IMR-90 (cell line): ENCODE measurements at regions not wholly inside any gene's neighbourhood (a gene's known extent, or its start where the extent isn't known, plus 50 kb on each side); places are given as distances from the start of the nearest gene placed in this dataset.

Source experiments
- ATAC-seq: fragments of 200-7000 bp; cut with Tn5 transposase; 2 replicates; pipeline ENCODE4 v1.9.1; 2020; ENCODE audit warnings: low read depth, mild to moderate bottlenecking, moderate library complexity
- BruUV-seq: library from RNA; stranded (reverse); fragments of 400-500 nt; replicated peaks from 2 replicates; lab custom pipeline; 2021; lab: Mats Ljungman, UMichigan
- CTCF ChIA-PET: fragments of 300-600 bp; formaldehyde crosslinking; extraction: SDS; loops from one replicate; lab custom pipeline; 2021; ENCODE audit warnings: antibody characterized with exemption; lab: Yijun Ruan, JAX
- POLR2A ChIA-PET: fragments of 300-600 bp; sonication (Branson Sonifier 250); formaldehyde crosslinking; loops from one replicate; lab custom pipeline; 2022; ENCODE audit warnings: antibody characterized with exemption; ENCODE audit not compliant: unreplicated experiment; lab: Charles Lee
- DNase-seq: peaks from one replicate; pipeline ENCODE4 v3.0.0; 2013
- H2AFZ ChIP-seq: replicated peaks from 2 replicates; pipeline ENCODE3; 2013; ENCODE audit warnings: low read length, mild to moderate bottlenecking; ENCODE audit not compliant: poor library complexity
- H2AK5ac ChIP-seq: 2 replicates; pipeline ENCODE4 v1.6.1; 2013; ENCODE audit warnings: low read depth, low read length, inconsistent platforms
- H2AK9ac ChIP-seq: replicated peaks from 2 replicates; pipeline ENCODE3; 2013; ENCODE audit warnings: mild to moderate bottlenecking, low read depth, low read length, moderate library complexity; ENCODE audit not compliant: poor library complexity
- H2BK120ac ChIP-seq: 2 replicates; pipeline ENCODE4 v1.6.1; 2013; ENCODE audit warnings: low read depth, low read length, inconsistent platforms
- H2BK15ac ChIP-seq: 3 replicates; pipeline ENCODE4 v1.6.1; 2013; ENCODE audit warnings: low read depth, low read length, inconsistent platforms
- H2BK20ac ChIP-seq: 2 replicates; pipeline ENCODE4 v1.6.1; 2013; ENCODE audit warnings: low read depth, mild to moderate bottlenecking, inconsistent platforms, low read length, moderate library complexity
- H2BK5ac ChIP-seq: 2 replicates; pipeline ENCODE4 v1.6.1; 2013; ENCODE audit warnings: mild to moderate bottlenecking, low read depth, low read length, inconsistent platforms; ENCODE audit not compliant: poor library complexity, severe bottlenecking
- H3K14ac ChIP-seq: replicated peaks from 2 replicates; pipeline ENCODE4 v1.6.1; 2013; ENCODE audit warnings: low read depth, low read length, inconsistent platforms
- H3K18ac ChIP-seq: 2 replicates; pipeline ENCODE4 v1.6.1; 2013; ENCODE audit warnings: low read depth, low read length, control low read depth
- H3K23ac ChIP-seq: 2 replicates; pipeline ENCODE4 v1.6.1; 2013; ENCODE audit warnings: low read depth, low read length, inconsistent platforms
- H3K27ac ChIP-seq: 2 replicates; pipeline ENCODE4 v1.5.1; 2013; ENCODE audit warnings: mild to moderate bottlenecking, control low read depth, low read length; ENCODE audit not compliant: insufficient read depth
- H3K27me3 ChIP-seq: 2 replicates; pipeline ENCODE4 v1.6.1; 2013; ENCODE audit warnings: low read length; ENCODE audit not compliant: control insufficient read depth, insufficient read depth
- H3K36me3 ChIP-seq: 2 replicates; pipeline ENCODE4 v1.6.1; 2013; ENCODE audit warnings: low read length, mixed read lengths; ENCODE audit not compliant: control insufficient read depth, insufficient read depth
- H3K4ac ChIP-seq: 2 replicates; pipeline ENCODE4 v1.6.1; 2013; ENCODE audit warnings: low read depth, low read length, inconsistent platforms
- H3K4me1 ChIP-seq: 2 replicates; pipeline ENCODE4 v1.6.1; 2013; ENCODE audit warnings: low read length, mixed read lengths; ENCODE audit not compliant: control insufficient read depth, insufficient read depth
- H3K4me2 ChIP-seq: 2 replicates; pipeline ENCODE4 v1.6.1; 2013; ENCODE audit warnings: low read depth, mild to moderate bottlenecking, control low read depth, low read length, moderate library complexity
- H3K4me3 ChIP-seq: 2 replicates; pipeline ENCODE4 v1.5.1; 2013; ENCODE audit warnings: low read depth, mild to moderate bottlenecking, control low read depth, low read length, moderate library complexity; ENCODE audit not compliant: insufficient read depth
- H3K56ac ChIP-seq: 2 replicates; pipeline ENCODE4 v1.6.1; 2013; ENCODE audit warnings: low read length, inconsistent platforms; ENCODE audit not compliant: insufficient read depth; ENCODE audit errors: extremely low read depth
- H3K79me1 ChIP-seq, 2 experiments: 2 replicates each; pipeline ENCODE4 v1.6.1; 2013; ENCODE audit warnings: low read length in 2 of 2, inconsistent platforms in 1 of 2, low read depth in 1 of 2
- H3K9ac ChIP-seq: 2 replicates; pipeline ENCODE4 v1.6.1; 2013; ENCODE audit warnings: low read depth, low read length, control low read depth
- H3K9me1 ChIP-seq: 2 replicates; pipeline ENCODE4 v1.6.1; 2013; ENCODE audit warnings: low read length, inconsistent platforms; ENCODE audit not compliant: insufficient read depth
- H3K9me3 ChIP-seq: 2 replicates; pipeline ENCODE4 v1.6.1; 2013; ENCODE audit warnings: low read length; ENCODE audit not compliant: control insufficient read depth, insufficient read depth
- H4K20me1 ChIP-seq: 2 replicates; pipeline ENCODE4 v1.6.1; 2013; ENCODE audit warnings: low read length, inconsistent platforms; ENCODE audit not compliant: insufficient read depth
- H4K5ac ChIP-seq: 2 replicates; pipeline ENCODE4 v1.6.1; 2013; ENCODE audit warnings: mild to moderate bottlenecking, low read depth, low read length, control low read depth
- H4K8ac ChIP-seq, 2 experiments: 2 replicates each; pipeline ENCODE4 v1.6.1; 2013; ENCODE audit warnings: low read depth in 2 of 2, low read length in 2 of 2, control low read depth in 1 of 2, inconsistent platforms in 1 of 2
- H4K91ac ChIP-seq: 2 replicates; pipeline ENCODE4 v1.6.1; 2013; ENCODE audit warnings: low read depth, low read length, inconsistent platforms; ENCODE audit not compliant: insufficient read depth
- BHLHE40 ChIP-seq: fragments of 150-350 bp; IDR thresholded peaks from 2 replicates; pipeline ENCODE4 v1.6.1; 2016; ENCODE audit warnings: mild to moderate bottlenecking, low read depth, low read length
- CEBPB ChIP-seq: IDR thresholded peaks from 2 replicates; pipeline ENCODE4 v1.6.1; 2012; ENCODE audit warnings: low read depth, low read length, improper control_type of control experiment
- CHD1 ChIP-seq: IDR thresholded peaks from 2 replicates; pipeline ENCODE4 v1.6.1; 2012; ENCODE audit warnings: low read depth, low read length, improper control_type of control experiment
- CTCF ChIP-seq: conservative IDR thresholded peaks from 2 replicates; pipeline ENCODE4 v1.5.1; 2012; ENCODE audit warnings: mild to moderate bottlenecking, low read depth, low read length, improper control_type of control experiment
- ELK1 ChIP-seq: fragments of 150-350 bp; IDR thresholded peaks from 2 replicates; pipeline ENCODE4 v1.6.1; 2016; ENCODE audit warnings: low read depth, mild to moderate bottlenecking, low read length, moderate library complexity, borderline replicate concordance
- FOS ChIP-seq: fragments of 150-350 bp; IDR thresholded peaks from 2 replicates; pipeline ENCODE4 v1.6.1; 2016; ENCODE audit warnings: low read depth, low read length
- MAFK ChIP-seq: IDR thresholded peaks from 2 replicates; pipeline ENCODE4 v1.6.1; 2012; ENCODE audit warnings: low read depth, low read length, improper control_type of control experiment
- MAZ ChIP-seq: IDR thresholded peaks from 2 replicates; pipeline ENCODE4 v1.6.1; 2012; ENCODE audit warnings: low read depth, mild to moderate bottlenecking, low read length, improper control_type of control experiment, moderate library complexity, borderline replicate concordance
- MXI1 ChIP-seq: IDR thresholded peaks from 2 replicates; pipeline ENCODE4 v1.6.1; 2012; ENCODE audit warnings: low read depth, mild to moderate bottlenecking, low read length, moderate library complexity, borderline replicate concordance
- NFE2L2 ChIP-seq: fragments of 150-350 bp; IDR thresholded peaks from 2 replicates; pipeline ENCODE4 v1.6.1; 2016; ENCODE audit warnings: low read depth, mild to moderate bottlenecking, low read length
- POLR2A ChIP-seq: IDR thresholded peaks from 2 replicates; pipeline ENCODE4 v1.6.1; 2012; ENCODE audit warnings: mild to moderate bottlenecking, low read depth, low read length
- RAD21 ChIP-seq: IDR thresholded peaks from 2 replicates; pipeline ENCODE4 v1.6.1; 2012; ENCODE audit warnings: low read length, improper control_type of control experiment
- RCOR1 ChIP-seq: IDR thresholded peaks from 2 replicates; pipeline ENCODE4 v1.6.1; 2012; ENCODE audit warnings: mild to moderate bottlenecking, low read length, improper control_type of control experiment; ENCODE audit not compliant: insufficient replicate concordance
- RFX5 ChIP-seq: IDR thresholded peaks from 2 replicates; pipeline ENCODE4 v1.8.0; 2012; ENCODE audit warnings: low read depth, mild to moderate bottlenecking, low read length, moderate library complexity
- SMC3 ChIP-seq: fragments of 150-350 bp; IDR thresholded peaks from 2 replicates; pipeline ENCODE4 v1.6.1; 2016; ENCODE audit warnings: low read depth, mild to moderate bottlenecking, antibody characterized with exemption, low read length, moderate library complexity
- USF2 ChIP-seq: fragments of 150-350 bp; IDR thresholded peaks from 2 replicates; pipeline ENCODE4 v1.6.1; 2017; ENCODE audit warnings: mild to moderate bottlenecking, antibody characterized with exemption, low read length, low read depth
- WGBS, 2 experiments: methylation state at CpG; one replicate each; pipeline versions ENCODE4 v1.1.5 to v1.1.7; 2013; ENCODE audit warnings: missing lambda C conversion rate in 2 of 2; ENCODE audit not compliant: insufficient read length in 1 of 2; ENCODE audit errors: extremely low coverage in 2 of 2; 5-methylcytosine and 5-hydroxymethylcytosine counted together
- dilution Hi-C: fragments of 300-500 bp; cut with HindIII; formaldehyde crosslinking; loops from one replicate; pipeline ENCODE4 v1.14.3; 2018; ENCODE audit warnings: low sequenced_read_pairs; ENCODE audit not compliant: unreplicated experiment
- in situ Hi-C: fragments of 300-500 bp; cut with MboI; formaldehyde crosslinking; loops from 3 replicates; pipeline ENCODE4 v1.14.3; 2019; ENCODE audit warnings: low sequenced_read_pairs, inconsistent platforms, mixed read lengths
- intact Hi-C: fragments of 100-400 bp; cut with micrococcal nuclease; formaldehyde crosslinking; loops from 2 replicates; pipeline ENCODE4 v1.10.0; 2022

GRCh38 chr12:111027431-111027830 is 107.1 kb upstream of the MYL2 start:
- no peak overlapping the region for H3K4ac ChIP-seq
- no peak overlapping the region for H2BK5ac ChIP-seq
- ATAC-seq (no peak), DNase-seq (no peak)
- no peak overlapping the region for H4K8ac ChIP-seq
- in situ Hi-C loops: no loop called here
- no peak overlapping the region for H3K4me2 ChIP-seq
- H3K18ac ChIP-seq: no peak overlapping the region
- H4K20me1 ChIP-seq: no peaks in the 10 kb centered on the region
- H3K36me3 ChIP-seq: no peaks in the 10 kb centered on the region
- H3K27me3 ChIP-seq: peaks cover 12% of the 10 kb centered on the region
- H4K5ac ChIP-seq: no peak overlapping the region
- H3K4me1 ChIP-seq: no peaks in the 10 kb centered on the region
- H3K9ac ChIP-seq: no peak overlapping the region
- BruUV-seq: no TSS peak
- no peak overlapping the region for H3K23ac ChIP-seq
- no peak overlapping the region for H3K56ac ChIP-seq
- H2BK20ac ChIP-seq: no peak overlapping the region
- no peak overlapping the region for H2BK15ac ChIP-seq
- H3K9me3 ChIP-seq: no peaks in the 10 kb centered on the region
- no peaks in the 10 kb centered on the region for H3K79me1 ChIP-seq
- no CpG with 5 or more reads among the region's 3 CpGs for WGBS, 2 experiments
- ChIA-PET POLR2A (no interaction called here), CTCF (interaction anchor here (0.6 to 0.9 kb wide), 2 partner anchors 287 to 1981 kb away, joined by 6 to 8 read pairs; no protein-coding TSS in a partner anchor)
- H3K4me3 ChIP-seq: no peak overlapping the region
- dilution Hi-C loops: no loop called here
- no peak overlapping the region for H2AK9ac ChIP-seq
- no peak for TF ChIP-seq MAFK
- no peak for TF ChIP-seq CEBPB
- TF ChIP-seq BHLHE40: no peak
- no peak for TF ChIP-seq USF2
- TF ChIP-seq MAZ: no peak
- no peak for TF ChIP-seq NFE2L2
- no peak for TF ChIP-seq MXI1
- TF ChIP-seq RCOR1: no peak
- no peak for TF ChIP-seq POLR2A
- no peak for TF ChIP-seq CTCF
- TF ChIP-seq SMC3: no peak
- TF ChIP-seq FOS: no peak
- no peak for TF ChIP-seq ELK1
- TF ChIP-seq RFX5: no peak
- TF ChIP-seq RAD21: no peak
- TF ChIP-seq CHD1: no peak
- H3K27ac ChIP-seq: no peak overlapping the region
- H2AK5ac ChIP-seq: no peak overlapping the region
- H2AFZ ChIP-seq: no peak overlapping the region
- H3K14ac ChIP-seq: no peak overlapping the region
- H3K9me1 ChIP-seq: no peaks in the 10 kb centered on the region
- no peak overlapping the region for H4K91ac ChIP-seq
- intact Hi-C loops: no loop called here
- H2BK120ac ChIP-seq: no peak overlapping the region
